ENCODE measurements at regions not wholly inside any gene's neighbourhood (a gene's known extent, or its start where the extent isn't known, plus 50 kb on each side); places are given as distances from the start of the nearest gene placed in this dataset.
A peak's percentile ranks its signal among the peaks of the same experiment; 100 is the strongest.
"Not testable (repeated sequence)": the region's sequence is repeated elsewhere in the genome, so short reads cannot be mapped to it uniquely, and the experiment has no call there.

DNA sequence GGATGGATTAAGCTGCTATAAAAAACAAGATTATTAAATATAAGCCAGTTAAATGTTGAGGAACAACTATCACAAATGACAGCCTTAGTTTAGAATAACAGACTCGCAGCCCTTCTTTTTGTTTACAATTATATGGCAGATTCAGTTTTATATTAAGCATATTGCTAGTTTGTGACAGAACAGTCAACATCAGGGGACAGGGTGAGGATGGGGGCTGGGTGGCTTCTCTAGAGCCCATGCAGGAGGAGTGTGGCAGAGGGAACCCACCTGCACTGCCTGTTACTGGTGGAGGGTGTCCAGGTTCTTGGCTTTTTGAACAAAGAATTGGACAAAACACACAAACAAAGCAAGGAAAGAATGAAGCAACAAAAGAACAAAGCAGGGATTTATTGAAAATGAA is 799.7 kb downstream of the PRIM2 start:
- not testable (repeated sequence) for DNase-seq

DNA sequence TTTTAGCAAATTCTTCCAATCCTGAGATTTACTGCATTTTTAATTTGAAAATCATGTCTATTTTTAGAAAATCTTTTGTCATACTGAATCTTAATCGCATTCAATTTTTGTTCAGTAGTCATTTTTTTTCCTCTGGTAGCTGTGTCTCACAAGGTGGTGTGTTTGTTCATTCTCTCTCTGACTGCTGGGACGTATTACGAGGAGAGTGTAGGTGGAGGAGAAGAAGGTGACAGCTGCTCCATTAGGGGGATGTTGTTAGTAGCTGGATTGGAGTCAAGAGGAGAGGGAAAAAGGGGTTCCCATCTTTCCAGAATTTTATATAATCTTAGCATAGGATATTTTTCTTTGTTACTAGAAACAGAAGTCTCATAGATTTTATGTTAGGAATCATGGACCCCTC is 804.2 kb downstream of the PRIM2 start:
- DNase-seq, result not testable (repeated sequence)

DNA sequence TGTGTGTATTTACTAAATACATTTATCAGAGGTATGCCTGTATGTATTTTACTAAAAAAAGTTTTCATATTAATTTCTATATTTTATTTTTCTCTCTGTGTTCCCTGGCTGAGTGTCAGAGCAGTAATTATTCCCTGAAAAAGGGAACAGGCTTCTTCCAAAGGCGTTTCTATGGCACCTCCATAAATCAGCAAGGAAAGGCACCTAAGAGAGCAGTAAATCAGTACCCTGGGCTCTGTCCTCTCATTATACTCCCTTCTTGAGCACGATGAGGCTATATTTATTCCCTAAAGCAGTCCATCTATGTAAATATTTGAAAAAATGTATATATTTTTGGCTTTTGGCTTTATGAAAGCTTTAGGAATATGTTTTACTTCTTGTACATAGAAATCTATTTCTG is 806.3 kb downstream of the PRIM2 start:
- DNase-seq, result not testable (repeated sequence)

DNA sequence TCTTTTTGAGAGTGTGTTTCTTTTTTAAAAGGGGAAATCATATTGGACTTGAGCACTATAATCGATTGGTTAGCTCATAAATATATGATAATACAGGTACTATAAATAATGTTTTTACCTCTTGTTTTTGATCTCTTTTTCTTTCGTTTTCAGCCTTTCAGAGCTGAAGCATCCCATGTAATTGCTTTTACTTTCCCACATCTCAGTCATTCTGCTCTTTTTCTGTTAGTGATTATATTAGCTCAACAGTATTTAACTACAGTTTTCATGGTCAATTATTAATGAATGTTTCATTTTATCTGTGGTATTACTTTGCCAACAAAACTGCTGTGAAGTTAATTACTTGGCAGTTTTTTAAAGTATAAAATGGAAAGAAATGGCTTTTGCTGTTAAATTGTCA is 811.1 kb downstream of the PRIM2 start:
- DNase-seq, result not testable (repeated sequence)

DNA sequence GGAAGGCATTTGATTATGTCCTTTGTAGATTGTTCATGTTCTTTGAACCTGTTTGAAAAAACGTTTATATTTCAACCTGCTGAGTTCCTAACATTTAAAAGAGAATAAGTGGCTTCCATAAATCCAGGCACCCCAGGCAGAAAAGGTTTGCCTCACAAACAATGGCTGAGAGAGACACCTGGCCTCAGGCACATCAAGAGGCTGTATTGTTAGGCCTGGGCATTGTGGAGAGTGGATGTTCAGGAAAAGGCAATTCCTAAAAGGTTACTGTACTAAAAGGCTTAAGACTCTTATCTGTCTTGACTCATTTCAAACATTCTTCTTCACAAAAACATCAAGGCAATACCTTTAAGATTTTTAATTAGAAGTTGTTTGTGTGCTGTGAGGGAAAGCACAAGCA is 811.7 kb downstream of the PRIM2 start:
- peak; percentile 29 for DNase-seq

DNA sequence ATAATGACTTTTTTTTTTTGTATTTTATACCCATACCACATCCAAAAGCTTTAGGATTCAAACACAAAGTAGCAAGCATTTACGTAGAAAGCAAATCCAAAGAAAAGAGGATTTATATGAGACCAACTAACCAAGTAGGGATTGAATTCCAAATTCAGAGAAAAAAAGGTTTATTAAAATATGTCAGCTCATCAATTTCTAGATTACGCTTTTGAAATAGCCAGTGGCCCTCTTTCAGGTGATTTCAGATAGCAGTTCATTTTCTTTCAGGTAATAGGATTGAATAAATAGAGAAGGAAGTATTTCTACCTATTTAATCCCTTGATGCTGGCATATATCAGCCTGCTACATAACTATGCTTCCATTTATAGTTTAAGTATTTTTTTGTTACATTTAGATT is 822.3 kb downstream of the PRIM2 start:
- DNase-seq, result not testable (repeated sequence)

DNA sequence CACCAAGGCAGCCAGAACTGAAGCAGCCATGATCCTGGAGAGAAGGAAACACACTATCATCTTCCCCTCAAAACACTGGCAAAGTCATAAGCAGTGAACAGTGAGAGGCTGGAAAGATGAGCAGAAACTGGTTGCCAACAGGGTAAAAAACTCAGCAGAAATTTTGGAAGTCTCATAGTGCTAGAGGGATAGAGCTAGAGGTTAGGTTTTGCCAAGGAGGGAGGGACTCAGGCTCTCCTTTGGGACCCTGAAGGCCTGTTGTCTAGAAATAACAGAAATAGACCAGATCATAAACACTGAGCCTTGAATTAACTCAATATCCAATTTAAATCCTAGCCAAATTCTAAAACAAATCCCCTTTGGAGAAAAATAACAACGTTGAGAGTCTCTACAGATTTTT is 853.6 kb downstream of the PRIM2 start:
- not testable (repeated sequence) for DNase-seq

DNA sequence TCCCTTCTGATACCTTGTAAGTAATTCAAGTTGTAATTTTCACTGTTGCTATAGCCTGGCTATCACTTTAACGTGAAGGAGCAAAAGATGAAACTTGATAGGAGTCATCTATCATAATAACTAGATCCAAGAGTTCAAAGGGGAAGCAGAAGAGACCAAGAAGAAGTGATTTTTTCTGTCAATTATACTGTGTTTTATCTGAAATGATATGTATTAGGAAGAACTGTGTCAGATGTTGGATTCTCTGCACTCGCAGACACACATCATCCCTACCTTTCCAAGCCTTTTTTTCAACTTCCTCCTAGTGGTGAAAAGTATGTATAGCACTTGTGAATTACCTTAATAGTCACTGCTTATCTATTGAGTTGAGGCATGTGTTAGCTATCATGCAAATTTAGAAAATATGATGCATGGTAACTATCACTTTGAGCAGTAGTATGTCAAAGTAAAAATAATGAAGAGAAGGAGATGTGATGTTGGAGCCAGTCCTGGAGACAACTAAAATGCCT is 864.2 kb downstream of the PRIM2 start:
- DNase-seq, result not testable (repeated sequence)

DNA sequence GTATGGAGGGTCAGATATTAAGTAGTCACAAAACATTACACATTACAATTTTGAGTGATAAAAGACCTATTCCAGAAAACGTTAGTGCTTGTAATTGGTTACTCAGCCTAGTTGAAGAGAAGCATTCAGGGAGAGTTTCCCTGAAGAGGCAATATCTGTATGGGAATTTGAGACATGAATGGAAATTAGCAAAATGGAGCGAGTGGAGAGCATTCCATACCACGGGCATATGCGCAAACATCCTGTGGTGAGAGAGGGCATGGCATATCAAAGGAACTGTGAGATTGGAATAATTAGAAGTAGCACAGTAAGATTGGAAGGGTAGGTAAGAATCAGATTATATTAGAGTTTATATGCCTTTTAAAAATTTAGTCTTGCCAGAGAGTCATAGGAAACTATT is 867.9 kb downstream of the PRIM2 start:
- DNase-seq, result not testable (repeated sequence)

DNA sequence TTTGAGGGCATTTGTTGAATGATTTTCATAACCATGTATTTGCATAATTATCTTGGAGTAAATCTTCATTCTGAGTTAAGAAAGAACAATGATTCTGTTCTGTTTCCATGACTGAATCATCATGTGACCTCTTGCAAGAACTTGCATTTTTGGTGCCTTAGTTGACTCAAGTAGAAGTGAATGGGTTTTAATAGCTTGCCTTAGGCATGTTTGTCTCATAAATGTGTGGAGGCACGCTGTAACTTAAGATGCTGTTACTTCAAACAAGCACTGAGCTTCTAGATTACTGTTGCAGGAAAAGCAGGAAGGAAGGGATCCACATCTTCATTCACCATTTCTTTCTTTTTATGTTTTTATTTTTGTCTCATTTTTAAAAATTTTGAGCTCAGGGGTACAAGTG is 875.8 kb downstream of the PRIM2 start:
- DNase-seq, result not testable (repeated sequence)

DNA sequence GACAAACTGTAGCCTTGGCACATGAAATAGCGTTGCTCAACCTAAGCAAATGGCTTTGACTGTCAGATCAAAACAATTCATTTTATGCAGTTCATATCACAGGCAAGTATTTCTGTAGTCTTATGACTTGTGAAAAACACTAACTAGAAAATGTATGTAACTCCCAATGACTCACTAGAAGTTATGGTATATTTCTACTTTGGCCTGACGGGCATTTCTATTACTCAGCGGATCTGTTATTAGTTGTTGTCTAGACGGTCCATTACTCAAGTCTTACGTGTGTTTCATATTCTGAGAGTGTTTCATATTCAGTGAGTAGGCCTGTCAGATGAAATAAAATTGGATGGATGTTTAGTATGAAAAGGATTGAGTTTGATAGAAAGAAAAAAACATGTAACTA is 880.9 kb downstream of the PRIM2 start:
- DNase-seq, result no peak

DNA sequence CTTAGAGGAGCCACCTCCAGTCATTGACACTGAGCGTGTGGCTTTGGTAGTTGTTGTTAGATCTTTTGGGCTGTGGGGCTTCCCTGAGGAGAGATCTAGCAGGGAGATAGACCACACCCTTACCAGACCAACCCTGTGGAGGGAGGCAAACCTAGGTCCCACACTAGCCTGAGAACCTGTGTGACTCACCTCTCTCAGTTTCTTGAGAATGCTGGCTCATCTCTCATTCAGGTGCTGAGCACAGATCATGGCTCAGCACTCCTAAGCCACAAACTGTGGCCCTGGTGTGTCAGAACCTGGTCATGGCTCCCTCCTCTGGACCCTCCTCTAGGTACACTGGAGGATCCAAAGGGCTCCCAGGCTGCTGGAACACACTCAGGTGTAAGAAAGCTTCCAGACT is 919.7 kb downstream of the PRIM2 start:
- DNase-seq, result not testable (repeated sequence)

DNA sequence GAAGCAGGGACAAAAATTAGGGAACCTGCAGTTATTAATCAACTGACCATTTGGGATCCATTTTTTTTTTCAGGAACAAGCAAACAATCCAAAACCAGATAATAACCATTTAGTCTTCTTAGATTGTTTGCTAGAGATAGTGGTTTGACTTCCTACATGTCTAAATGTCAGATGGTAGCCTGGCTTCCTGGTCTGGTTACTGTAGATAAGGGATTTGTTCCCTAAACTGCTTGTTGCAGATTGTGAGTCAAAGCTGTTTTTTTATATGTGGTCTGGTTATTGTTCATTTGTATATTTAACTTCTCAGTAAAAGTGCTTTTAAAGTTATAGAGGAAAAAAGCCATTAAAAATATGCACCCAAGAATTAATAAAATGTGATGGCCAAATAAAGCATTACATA is 921.0 kb downstream of the PRIM2 start:
- not testable (repeated sequence) for DNase-seq

DNA sequence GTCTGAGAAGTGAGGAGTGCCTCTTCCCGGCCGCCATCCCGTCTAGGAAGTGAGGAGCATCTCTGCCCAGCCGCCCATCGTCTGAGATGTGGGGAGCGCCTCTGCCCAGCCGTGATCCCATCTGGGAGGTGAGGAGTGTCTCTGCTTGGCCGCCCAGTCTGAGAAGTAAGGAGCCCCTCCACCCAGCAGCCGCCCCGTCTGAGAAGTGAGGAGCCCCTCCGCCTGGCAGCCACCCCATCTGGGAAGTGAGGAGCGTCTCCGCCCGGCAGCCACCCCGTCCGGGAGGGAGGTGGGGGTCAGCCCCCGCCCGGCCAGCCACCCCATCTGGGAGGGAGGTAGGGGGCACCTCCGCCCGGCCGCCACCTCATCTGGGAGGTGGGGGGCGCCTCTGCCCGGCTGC is 940.2 kb downstream of the PRIM2 start:
- not testable (repeated sequence) for DNase-seq

DNA sequence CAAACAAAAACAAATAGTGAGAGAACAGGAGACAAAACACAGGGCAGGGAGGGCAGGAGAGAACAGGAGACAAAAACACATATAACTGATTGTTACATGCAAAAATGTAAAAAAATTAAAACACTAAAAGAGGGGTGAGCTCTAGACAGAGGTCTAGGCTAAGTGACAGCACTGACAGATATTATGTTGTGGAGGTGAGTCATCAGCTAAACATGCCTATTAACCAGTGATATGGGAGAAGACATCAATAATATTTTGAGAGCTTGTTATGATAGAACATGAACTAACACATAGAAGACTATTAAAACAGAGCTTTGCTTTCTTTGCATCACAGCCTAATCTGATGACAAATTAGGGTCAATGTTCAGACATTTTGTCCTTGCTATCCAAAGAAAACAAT is 972.7 kb downstream of the PRIM2 start:
- no peak for DNase-seq

DNA sequence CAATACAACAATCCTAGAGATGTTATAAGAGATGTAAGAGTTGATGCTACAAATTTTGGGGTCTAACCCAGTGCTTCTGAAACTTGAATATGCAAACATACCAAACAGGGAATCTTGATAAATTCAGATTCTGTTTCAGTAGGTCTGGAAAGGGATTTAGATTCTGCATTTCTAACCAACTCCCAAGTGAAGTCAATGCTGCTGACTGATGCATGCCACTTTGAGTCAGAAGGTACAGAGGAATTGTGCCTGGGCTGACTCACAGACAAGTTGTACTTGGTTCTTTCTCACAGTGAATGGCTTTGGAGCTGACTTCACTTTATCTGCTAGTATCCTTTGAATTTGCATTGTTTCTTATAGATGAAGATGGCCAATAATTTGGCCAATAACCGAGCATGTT is 973.9 kb downstream of the PRIM2 start:
- DNase-seq, result not testable (repeated sequence)

DNA sequence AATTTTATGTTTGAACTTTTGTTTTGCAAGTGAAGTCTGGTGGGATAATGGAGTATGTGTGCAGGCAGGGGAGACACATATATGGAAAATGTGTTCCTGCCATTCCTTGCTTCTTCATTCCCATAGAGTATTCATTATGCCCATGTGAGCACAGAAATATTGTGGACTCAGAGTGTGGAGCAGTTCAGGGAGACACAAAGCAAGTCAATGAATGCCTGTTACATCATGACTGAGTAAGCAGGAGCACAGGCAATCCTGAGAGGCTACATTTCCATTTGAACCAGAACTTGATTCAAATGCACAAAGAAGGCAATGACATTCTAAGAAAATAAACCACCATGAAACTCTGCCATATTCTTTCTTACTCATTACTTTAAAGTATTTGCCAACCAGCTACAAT is 990.5 kb downstream of the PRIM2 start:
- DNase-seq, result not testable (repeated sequence)

DNA sequence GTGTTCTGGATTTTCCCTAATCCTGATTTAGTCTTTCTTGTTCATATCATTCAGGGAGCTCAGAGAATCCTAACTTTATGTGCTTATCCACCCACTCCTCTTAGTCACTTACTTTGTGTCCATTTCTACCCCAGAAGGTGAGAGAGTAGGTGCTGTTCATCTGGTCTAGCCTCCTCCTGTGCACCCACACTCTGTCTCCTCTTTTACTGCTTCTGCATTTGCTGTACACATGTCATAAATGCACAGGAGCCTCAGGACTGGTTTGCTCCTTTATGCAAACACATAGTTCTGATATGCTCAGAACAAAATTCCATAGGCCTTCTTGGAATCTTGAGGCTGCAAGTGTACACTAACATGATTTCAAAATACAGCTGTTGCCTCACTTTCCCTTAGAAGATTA is 1014.7 kb downstream of the PRIM2 start:
- not testable (repeated sequence) for DNase-seq

DNA sequence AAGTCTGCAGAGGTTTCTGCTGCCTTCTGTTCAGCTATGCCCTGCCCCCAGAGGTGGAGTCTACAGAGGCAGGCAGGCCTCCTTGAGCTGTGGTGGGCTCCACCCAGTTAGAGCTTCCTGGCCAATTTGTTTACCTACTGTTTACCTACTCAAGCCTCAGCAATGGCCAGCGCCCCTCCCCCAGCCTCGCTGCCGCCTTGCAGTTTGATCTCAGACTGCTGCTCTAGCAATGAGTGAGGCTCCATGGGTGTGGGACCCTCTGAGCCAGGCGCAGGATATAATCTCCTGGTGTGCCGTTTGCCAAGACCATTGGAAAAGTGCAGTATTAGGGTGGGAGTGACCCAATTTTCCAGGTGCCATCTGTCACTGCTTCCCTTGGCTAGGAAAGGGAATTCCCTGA is 1024.9 kb downstream of the PRIM2 start:
- DNase-seq, result not testable (repeated sequence)

DNA sequence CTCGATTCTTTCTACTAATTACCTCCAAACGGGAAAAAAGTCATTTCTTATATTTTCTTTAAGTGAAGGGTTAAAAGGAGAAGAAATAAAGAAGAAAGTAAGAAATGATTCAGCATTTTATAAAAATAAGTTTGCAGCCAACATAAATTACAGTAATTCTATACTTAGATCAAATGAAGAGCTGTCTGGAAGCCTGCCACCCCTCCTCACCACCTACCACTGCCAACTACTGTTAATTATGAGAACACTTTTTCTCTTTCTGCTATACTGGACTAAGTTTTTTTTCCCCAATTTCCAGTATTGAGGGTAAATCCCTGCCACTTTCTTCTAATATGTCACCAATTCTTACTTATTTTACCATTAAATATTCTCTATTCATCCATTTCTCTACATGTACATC is 1030.1 kb downstream of the PRIM2 start:
- not testable (repeated sequence) for DNase-seq

DNA sequence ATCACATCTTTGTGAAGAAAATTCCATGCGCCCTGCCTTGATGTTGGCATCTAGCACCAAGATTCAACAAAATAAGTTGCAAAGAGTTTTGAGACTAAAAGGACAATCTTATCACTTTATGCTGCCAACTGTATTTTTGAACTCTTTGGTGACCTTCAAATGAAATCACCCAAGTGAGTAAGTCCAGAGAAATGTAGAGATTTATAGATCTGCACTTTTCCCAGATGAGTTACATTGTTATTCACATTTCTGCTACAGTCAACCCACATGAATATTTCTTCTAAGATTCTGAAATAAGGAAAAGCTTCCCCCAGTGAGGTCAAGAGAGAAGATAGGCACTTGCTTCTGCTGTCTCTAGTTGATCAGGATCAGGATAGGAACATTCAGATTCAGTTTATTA is 1034.2 kb downstream of the PRIM2 start:
- DNase-seq, result not testable (repeated sequence)

DNA sequence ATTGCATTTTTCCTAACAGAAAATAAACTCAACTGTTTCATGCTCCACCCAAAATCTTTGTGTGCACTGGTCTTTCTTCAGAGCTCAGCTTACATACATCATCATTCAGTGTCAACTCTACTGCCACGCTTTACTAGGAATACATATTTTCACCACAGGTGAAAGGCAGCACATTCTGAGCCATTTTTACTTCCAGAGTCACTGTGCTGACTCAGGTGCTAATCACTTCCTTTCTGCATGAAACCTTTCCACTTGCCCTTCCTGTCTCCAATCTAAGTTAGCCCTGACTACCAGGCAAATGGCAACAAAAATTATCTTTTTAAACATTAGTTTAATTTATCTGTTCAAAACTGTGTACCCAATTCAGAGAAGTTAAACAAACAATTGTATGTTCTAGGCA is 1041.0 kb downstream of the PRIM2 start:
- DNase-seq, result not testable (repeated sequence)

DNA sequence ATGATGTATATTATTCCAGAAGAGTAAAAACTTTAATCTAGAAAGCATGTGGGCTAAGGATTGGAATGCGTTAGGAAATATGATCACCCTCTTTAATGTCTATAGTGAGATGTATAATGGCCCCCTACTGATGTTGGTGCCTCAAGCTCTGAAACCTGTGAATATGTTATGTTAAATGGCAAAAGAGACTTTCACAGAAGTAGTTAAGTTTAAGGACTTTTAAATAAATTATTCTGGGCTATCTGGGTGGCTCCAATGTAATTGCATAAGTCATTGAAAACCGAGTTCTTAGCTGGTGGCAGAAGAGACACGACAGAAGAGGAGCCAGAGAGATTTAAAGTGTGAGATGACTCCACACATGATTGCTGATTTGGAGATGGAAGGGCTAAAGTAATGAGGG is 1048.4 kb downstream of the PRIM2 start:
- not testable (repeated sequence) for DNase-seq

DNA sequence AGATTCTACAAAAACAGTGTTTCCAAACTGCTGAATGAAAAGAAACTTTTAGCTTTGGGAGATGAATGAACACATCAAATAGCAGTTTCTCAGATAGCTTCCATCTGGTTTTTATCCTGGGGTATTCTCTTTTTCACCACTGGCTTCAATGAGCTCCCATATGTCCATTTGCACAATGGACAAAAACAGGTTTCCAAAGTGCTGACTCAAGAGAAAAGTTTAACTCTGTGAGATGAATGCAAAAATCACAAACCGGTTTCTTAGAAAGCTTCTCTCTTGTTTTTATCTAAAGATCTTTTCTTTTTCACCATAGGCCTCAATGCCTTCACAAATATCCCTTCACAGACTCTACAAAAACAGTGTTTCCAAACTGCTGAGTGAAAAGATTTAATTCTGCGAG is 1089.2 kb downstream of the PRIM2 start:
- DNase-seq, result not testable (repeated sequence)

DNA sequence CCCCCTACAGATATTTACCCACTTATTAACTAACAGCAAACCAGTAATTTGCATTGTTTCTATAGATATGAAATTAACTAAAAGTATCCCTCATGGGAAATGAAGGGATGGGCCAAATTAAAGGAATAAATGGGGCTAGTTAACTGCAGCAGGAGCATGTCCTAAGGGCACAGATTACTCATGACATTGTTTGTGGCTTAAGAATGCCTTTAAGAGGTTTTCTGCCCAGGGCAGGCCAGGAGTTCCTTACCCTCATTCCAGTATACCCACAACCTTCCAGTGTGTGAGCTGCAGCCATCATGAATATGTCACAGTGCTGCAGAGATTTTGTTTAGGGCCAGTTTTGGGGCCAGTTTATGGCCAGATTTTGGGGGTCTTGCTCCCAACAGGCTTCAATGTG is 1101.9 kb downstream of the PRIM2 start:
- no peak for DNase-seq

All from NCI-H1105 treated with DMSO at 0.1 percent for 48 hours (cell line).